Transverse colon (tissue), 4 donors: ENCODE measurements at regions not wholly inside any gene's neighbourhood (a gene's known extent, or its start where the extent isn't known, plus 50 kb on each side); places are given as distances from the start of the nearest gene placed in this dataset.

Source experiments
- DNase-seq: peaks from one replicate; pipeline ENCODE4 v3.0.0-alpha.2; 2019
- H3K27ac ChIP-seq, 4 donors: fragments of 200-600 bp; sonication (generic); 2 replicates each; pipeline ENCODE4 v1.5.1; 2016 to 2018; ENCODE audit warnings: inconsistent platforms in 4 of 4
- H3K27me3 ChIP-seq: fragments of 200-600 bp; sonication (generic); 2 replicates; pipeline ENCODE4 v1.5.1; 2017; ENCODE audit warnings: inconsistent platforms
- H3K36me3 ChIP-seq, 4 donors: fragments of 200-600 bp; sonication (generic); 2 replicates each; pipeline ENCODE4 v1.5.1; 2017 to 2019; ENCODE audit warnings: inconsistent platforms in 4 of 4
- H3K4me1 ChIP-seq, 4 donors: fragments of 200-600 bp; sonication (generic); 2 replicates each; pipeline ENCODE4 v1.5.1; 2017 to 2020; ENCODE audit warnings: inconsistent platforms in 4 of 4
- H3K4me3 ChIP-seq, 4 donors: fragments of 200-600 bp; sonication (generic); 1 replicate in 1 of 4; 2 replicates in 3 of 4; pipeline versions ENCODE4 v1.5.1 to v1.6.1; 2017 to 2019; ENCODE audit warnings: inconsistent platforms in 4 of 4
- H3K9me3 ChIP-seq, 2 donors: fragments of 200-600 bp; sonication (generic); 2 replicates each; pipeline ENCODE4 v1.5.1; 2017 to 2019; ENCODE audit warnings: inconsistent platforms in 2 of 2
- EP300 ChIP-seq: sonication (generic); formaldehyde crosslinking; IDR thresholded peaks from one replicate; pipeline ENCODE4 v1.6.1; 2017; ENCODE audit warnings: antibody characterized with exemption, low read depth
- POLR2A ChIP-seq: fragments of 450-650 bp; IDR thresholded peaks from one replicate; pipeline ENCODE4 v1.6.1; 2016; ENCODE audit warnings: antibody characterized with exemption, mild to moderate bottlenecking, moderate library complexity
- POLR2AphosphoS5 ChIP-seq, 3 donors: sonication (generic); formaldehyde crosslinking; IDR thresholded peaks; one replicate each; pipeline ENCODE4 v1.6.1; 2016; ENCODE audit warnings: antibody characterized with exemption in 3 of 3
- WGBS, 2 donors: methylation state at CpG; one replicate each; pipeline ENCODE4 v1.1.5; 2018; ENCODE audit warnings: low coverage in 1 of 2; 5-methylcytosine and 5-hydroxymethylcytosine counted together
- in situ Hi-C, 4 donors: fragments of 200-750 bp; cut with MboI; loops; one replicate each; pipeline versions ENCODE4 v1.15.0 to v1.15.1; 2017; ENCODE audit warnings: low sequenced_read_pairs in 3 of 4, low pct_ligation_motif_present in 1 of 4, low pct_unique_long_range_greater_than_20kb in 1 of 4
- intact Hi-C: fragments of 100-400 bp; cut with DNase I; formaldehyde crosslinking; loops from one replicate; pipeline ENCODE4 v1.15.1; 2023; ENCODE audit warnings: low total_unique reads
- TF ChIP-seq, protein P1 (sequence below), 5 experiments: fragments of 200-600 bp in 3 of 5; fragments of 450-650 bp in 2 of 5; sonication (generic) in 3 of 5; IDR thresholded peaks; 1 replicate in 2 of 5; 2 replicates in 3 of 5; pipeline ENCODE4 v1.5.1; 2016 to 2017; ENCODE audit warnings: antibody characterized with exemption in 5 of 5, inconsistent platforms in 3 of 5, mild to moderate bottlenecking in 2 of 5, moderate library complexity in 1 of 5

DNA sequence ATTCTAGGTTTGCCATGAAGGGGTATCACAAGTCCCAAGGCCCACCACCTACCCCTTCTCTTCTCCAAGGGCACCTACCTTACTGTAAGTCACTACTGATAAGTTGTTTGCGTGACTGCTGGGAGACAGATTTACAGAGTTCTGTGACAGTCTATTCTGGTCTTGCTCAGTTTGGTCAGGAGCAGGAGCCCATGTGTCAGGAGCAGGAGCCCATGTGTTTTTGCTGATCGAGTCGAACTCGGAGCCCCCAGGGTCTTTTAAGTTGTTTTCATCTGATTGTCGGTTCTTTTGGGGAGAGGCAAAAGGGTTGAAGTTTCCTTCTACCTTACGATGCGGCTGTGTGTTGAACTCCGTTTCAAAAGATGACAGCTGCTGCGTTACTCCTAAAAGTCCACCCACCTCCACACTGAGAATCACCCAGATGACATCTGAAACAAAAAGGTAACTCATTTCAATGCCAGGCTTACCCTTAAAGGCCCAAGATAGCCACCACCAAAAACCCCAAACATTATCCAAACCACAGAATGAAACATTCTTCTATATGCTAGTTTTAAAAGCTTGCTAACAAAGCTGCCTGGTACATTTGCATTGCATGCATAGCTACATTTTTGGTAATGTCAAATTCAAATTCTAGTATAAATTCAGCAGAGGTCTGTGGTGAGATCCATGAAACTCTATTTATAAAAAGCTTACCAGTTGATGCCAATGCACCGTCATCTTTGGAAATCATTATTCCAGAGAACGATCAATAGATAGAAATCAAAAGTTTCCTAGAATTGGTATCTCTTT is 50.5 kb upstream of the SPDEF start:
- H3K4me1 ChIP-seq, result peaks cover 7 to 42% (median 24%) of the 10 kb centered on the region in 4 donors
- no peaks in the 10 kb centered on the region for H3K27me3 ChIP-seq
- WGBS, 2 donors, result 88 to 91% methylated on average over 10 to 11 of the region's 11 CpGs
- no peaks in the 10 kb centered on the region for H3K9me3 ChIP-seq
- intact Hi-C loops (loop anchor here (5.0 kb wide), 1 partner anchor 404 kb away; no protein-coding TSS in a partner anchor), in situ Hi-C loops (loop anchor here (5.0 to 25.0 kb wide), 3 partner anchors 74 to 419 kb away; partner anchors contain the start of gene PACSIN1 (in 3 of the 4))
- no peak for TF ChIP-seq POLR2AphosphoS5 (IDR thresholded peaks at IDR 0.05)
- no peak for TF ChIP-seq POLR2A
- TF ChIP-seq, protein P1, sequence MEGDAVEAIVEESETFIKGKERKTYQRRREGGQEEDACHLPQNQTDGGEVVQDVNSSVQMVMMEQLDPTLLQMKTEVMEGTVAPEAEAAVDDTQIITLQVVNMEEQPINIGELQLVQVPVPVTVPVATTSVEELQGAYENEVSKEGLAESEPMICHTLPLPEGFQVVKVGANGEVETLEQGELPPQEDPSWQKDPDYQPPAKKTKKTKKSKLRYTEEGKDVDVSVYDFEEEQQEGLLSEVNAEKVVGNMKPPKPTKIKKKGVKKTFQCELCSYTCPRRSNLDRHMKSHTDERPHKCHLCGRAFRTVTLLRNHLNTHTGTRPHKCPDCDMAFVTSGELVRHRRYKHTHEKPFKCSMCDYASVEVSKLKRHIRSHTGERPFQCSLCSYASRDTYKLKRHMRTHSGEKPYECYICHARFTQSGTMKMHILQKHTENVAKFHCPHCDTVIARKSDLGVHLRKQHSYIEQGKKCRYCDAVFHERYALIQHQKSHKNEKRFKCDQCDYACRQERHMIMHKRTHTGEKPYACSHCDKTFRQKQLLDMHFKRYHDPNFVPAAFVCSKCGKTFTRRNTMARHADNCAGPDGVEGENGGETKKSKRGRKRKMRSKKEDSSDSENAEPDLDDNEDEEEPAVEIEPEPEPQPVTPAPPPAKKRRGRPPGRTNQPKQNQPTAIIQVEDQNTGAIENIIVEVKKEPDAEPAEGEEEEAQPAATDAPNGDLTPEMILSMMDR (IDR thresholded peaks at IDR 0.05), result no peak
- TF ChIP-seq EP300, result no peak
- H3K4me3 ChIP-seq, result no peak overlapping the region
- peaks cover 0 to 11% (median 0%) of the 10 kb centered on the region in 4 donors for H3K36me3 ChIP-seq
- no peak for DNase-seq
- no peak overlapping the region for H3K27ac ChIP-seq
